Stimulated activated CD4-positive, alpha-beta T cell treated with anti-CD3 and anti-CD28 coated beads, TNF-alpha, amount 100 ng/mL, for 48 hours (primary cell): ENCODE measurements at regions not wholly inside any gene's neighbourhood (a gene's known extent, or its start where the extent isn't known, plus 50 kb on each side); places are given as distances from the start of the nearest gene placed in this dataset.

Experiments used
- DNase-seq, 3 donors: peaks; one replicate each; pipeline ENCODE4 v3.0.0-alpha.2; 2020; ENCODE audit warnings: low read depth in 3 of 3

- no peak for DNase-seq
Observed at GRCh38 chr1:4044967-4045366, 144.9 kb upstream of the C1orf174 start.

- DNase-seq: no peak
Observed at GRCh38 chr1:4045397-4046010, 145.4 kb upstream of the C1orf174 start.

GRCh38 chr1:4046836-4047461 lies 146.9 kb upstream of the C1orf174 start:
- no peak for DNase-seq

- DNase-seq: no peak
Observed at GRCh38 chr1:4047666-4048065, 147.6 kb upstream of the C1orf174 start.

GRCh38 chr1:4048076-4048475 lies 148.0 kb upstream of the C1orf174 start:
- DNase-seq: no peak

GRCh38 chr1:4048921-4049320 lies 148.8 kb upstream of the C1orf174 start:
- DNase-seq: no peak

- DNase-seq: no peak
Observed at GRCh38 chr1:4050998-4051397, 150.9 kb upstream of the C1orf174 start.

- no peak for DNase-seq
Observed at GRCh38 chr1:4052657-4053056, 152.6 kb upstream of the C1orf174 start.

- no peak for DNase-seq
Observed at GRCh38 chr1:4053160-4053748, 153.2 kb upstream of the C1orf174 start.

GRCh38 chr1:4053774-4054173 lies 153.7 kb upstream of the C1orf174 start:
- no peak for DNase-seq

- DNase-seq: no peak
Observed at GRCh38 chr1:4055294-4055967, 155.4 kb upstream of the C1orf174 start.

- DNase-seq: no peak
Observed at GRCh38 chr1:4056422-4056821, 156.3 kb upstream of the C1orf174 start.

- DNase-seq: no peak
Observed at GRCh38 chr1:4056989-4057388, 156.9 kb upstream of the C1orf174 start.

- no peak for DNase-seq
Observed at GRCh38 chr1:4057603-4058002, 157.5 kb upstream of the C1orf174 start.

GRCh38 chr1:4058122-4058521 lies 158.1 kb upstream of the C1orf174 start:
- DNase-seq: no peak

GRCh38 chr1:4058706-4059105 lies 158.6 kb upstream of the C1orf174 start:
- no peak for DNase-seq

- DNase-seq: no peak
Observed at GRCh38 chr1:4059270-4059669, 159.2 kb upstream of the C1orf174 start.

GRCh38 chr1:4060850-4061249 lies 160.8 kb upstream of the C1orf174 start:
- DNase-seq: no peak

- no peak for DNase-seq
Observed at GRCh38 chr1:4061521-4062031, 161.5 kb upstream of the C1orf174 start.

- no peak for DNase-seq
Observed at GRCh38 chr1:4062041-4062440, 162.0 kb upstream of the C1orf174 start.

- no peak for DNase-seq
Observed at GRCh38 chr1:4062560-4062959, 162.5 kb upstream of the C1orf174 start.

GRCh38 chr1:4062992-4063391 lies 162.9 kb upstream of the C1orf174 start:
- DNase-seq: no peak

- no peak for DNase-seq
Observed at GRCh38 chr1:4063516-4063915, 163.4 kb upstream of the C1orf174 start.
